Neuronal stem cell (in vitro differentiated cells): ENCODE measurements at regions not wholly inside any gene's neighbourhood (a gene's known extent, or its start where the extent isn't known, plus 50 kb on each side); places are given as distances from the start of the nearest gene placed in this dataset.

Experiments used
- DNase-seq: peaks from one replicate; pipeline ENCODE4 v3.0.0-alpha.2; 2013; ENCODE audit warnings: low spot score
- H2AFZ ChIP-seq: one replicate; pipeline ENCODE4 v1.6.1; 2013; ENCODE audit warnings: mild to moderate bottlenecking, low read length, inconsistent platforms
- H2AK5ac ChIP-seq: 2 replicates; pipeline ENCODE4 v1.6.1; 2013; ENCODE audit warnings: low read depth, mild to moderate bottlenecking, inconsistent platforms, low read length, moderate library complexity, mixed read lengths
- H2BK120ac ChIP-seq: 2 replicates; pipeline ENCODE4 v1.6.1; 2013; ENCODE audit warnings: low read depth, mild to moderate bottlenecking, inconsistent platforms, low read length, moderate library complexity, mixed read lengths
- H2BK12ac ChIP-seq: one replicate; pipeline ENCODE4 v1.6.1; 2013; ENCODE audit warnings: low read length, inconsistent platforms
- H2BK15ac ChIP-seq: 2 replicates; pipeline ENCODE4 v1.6.1; 2013; ENCODE audit warnings: mild to moderate bottlenecking, low read length, inconsistent platforms, mixed read lengths
- H2BK5ac ChIP-seq: one replicate; pipeline ENCODE4 v1.6.1; 2013; ENCODE audit warnings: inconsistent platforms, mild to moderate bottlenecking, low read length, moderate library complexity
- H3K14ac ChIP-seq: one replicate; pipeline ENCODE4 v1.6.1; 2013; ENCODE audit warnings: low read length, inconsistent platforms
- H3K18ac ChIP-seq: 2 replicates; pipeline ENCODE4 v1.6.1; 2013; ENCODE audit warnings: low read length, inconsistent platforms
- H3K23ac ChIP-seq: 2 replicates; pipeline ENCODE4 v1.6.1; 2013; ENCODE audit warnings: low read depth, mild to moderate bottlenecking, mixed read lengths, low read length, inconsistent platforms; ENCODE audit not compliant: poor library complexity
- H3K27ac ChIP-seq: replicated peaks from 3 replicates; pipeline ENCODE4 v1.5.1; 2013; ENCODE audit warnings: low read length, inconsistent platforms
- H3K27me3 ChIP-seq, 3 experiments: 2 replicates each; pipeline ENCODE4 v1.6.1; 2013; ENCODE audit warnings: low read length in 3 of 3, mild to moderate bottlenecking in 2 of 3, inconsistent platforms in 1 of 3, low read depth in 1 of 3, mixed read lengths in 1 of 3, moderate library complexity in 1 of 3; ENCODE audit not compliant: control insufficient read depth in 3 of 3, insufficient read depth in 3 of 3
- H3K36me3 ChIP-seq, 2 donors: replicated peaks in 1 of 2; 2 replicates each; pipeline ENCODE4 v1.6.1; 2013; ENCODE audit warnings: low read length in 2 of 2; ENCODE audit not compliant: control insufficient read depth in 2 of 2, insufficient read depth in 2 of 2
- H3K4ac ChIP-seq: 2 replicates; pipeline ENCODE4 v1.6.1; 2013; ENCODE audit warnings: inconsistent platforms, mild to moderate bottlenecking, low read length, moderate library complexity
- H3K4me1 ChIP-seq, 2 donors: 1 replicate in 1 of 2; 2 replicates in 1 of 2; pipeline ENCODE4 v1.6.1; 2013; ENCODE audit warnings: low read length in 2 of 2, low read depth in 1 of 2; ENCODE audit not compliant: control insufficient read depth in 2 of 2, insufficient read depth in 1 of 2
- H3K4me2 ChIP-seq: one replicate; pipeline ENCODE4 v1.6.1; 2013; ENCODE audit warnings: mild to moderate bottlenecking, low read length, inconsistent platforms; ENCODE audit not compliant: insufficient read depth, poor library complexity, severe bottlenecking
- H3K4me3 ChIP-seq, 2 donors: 2 replicates each; pipeline ENCODE4 v1.5.1; 2013; ENCODE audit warnings: low read length in 2 of 2, mild to moderate bottlenecking in 2 of 2, inconsistent platforms in 1 of 2, moderate library complexity in 1 of 2
- H3K79me1 ChIP-seq: one replicate; pipeline ENCODE4 v1.6.1; 2013; ENCODE audit warnings: low read depth, mild to moderate bottlenecking, inconsistent platforms, low read length, moderate library complexity
- H3K9ac ChIP-seq: one replicate; pipeline ENCODE4 v1.6.1; 2013; ENCODE audit warnings: mild to moderate bottlenecking, low read depth, low read length, inconsistent platforms; ENCODE audit not compliant: poor library complexity
- H3K9me3 ChIP-seq, 2 donors: replicated peaks in 1 of 2; 2 replicates each; pipeline versions ENCODE3 to v1.6.1; 2013; ENCODE audit warnings: low read length in 2 of 2, mild to moderate bottlenecking in 2 of 2, inconsistent platforms in 1 of 2, low read depth in 1 of 2, mixed read lengths in 1 of 2, moderate library complexity in 1 of 2; ENCODE audit not compliant: control insufficient read depth in 2 of 2, insufficient read depth in 1 of 2
- H4K8ac ChIP-seq: one replicate; pipeline ENCODE4 v1.6.1; 2013; ENCODE audit warnings: low read depth, mild to moderate bottlenecking, inconsistent platforms, low read length, moderate library complexity
- H4K91ac ChIP-seq: one replicate; pipeline ENCODE4 v1.6.1; 2013; ENCODE audit warnings: low read length, low read depth, mild to moderate bottlenecking, inconsistent platforms; ENCODE audit not compliant: poor library complexity
- WGBS, 2 donors: extraction: QIAGEN DNeasy Blood & Tissue Kit; methylation state at CpG; one replicate each; pipeline ENCODE4 v1.1.7; 2013; ENCODE audit warnings: missing lambda C conversion rate in 2 of 2, mixed read lengths in 1 of 2; ENCODE audit not compliant: insufficient read length in 2 of 2, insufficient replicate concordance in 1 of 2; ENCODE audit errors: extremely low coverage in 2 of 2; 5-methylcytosine and 5-hydroxymethylcytosine counted together

DNA sequence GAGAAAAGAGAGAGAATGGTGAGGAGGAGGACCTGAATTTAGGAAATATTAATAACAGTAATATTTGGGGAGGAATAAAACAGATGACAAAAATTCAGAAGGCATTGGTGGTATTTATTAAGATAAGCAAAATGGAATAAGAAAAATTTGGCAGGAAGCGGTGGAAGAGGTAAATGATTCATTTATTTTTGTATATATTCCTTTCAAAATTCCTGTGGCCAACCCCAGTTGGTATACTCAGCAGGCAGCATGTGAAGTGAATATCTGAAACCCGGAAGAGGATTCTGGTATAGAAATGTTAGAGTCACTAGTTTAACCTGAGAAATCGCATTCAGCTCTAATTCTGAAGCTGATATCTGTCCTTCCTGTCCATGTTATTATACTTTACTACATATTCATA is 792.0 kb downstream of the KCNJ2 start:
- Histone ChIP-seq H2BK12ac (no peak overlapping the region), H3K27ac (no peak overlapping the region), H3K79me1 (no peaks in the 10 kb centered on the region), H2BK5ac (no peak overlapping the region), H2AFZ (no peak overlapping the region), H3K4me1 (no peaks in the 10 kb centered on the region), H3K4ac (no peak overlapping the region), H3K4me3 (no peak overlapping the region), H2BK15ac (no peak overlapping the region), H3K9ac (no peak overlapping the region), H3K4me2 (no peak overlapping the region), H2BK120ac (no peak overlapping the region), H3K9me3 (peaks cover 0 to 2% of the 10 kb centered on the region in 2 donors), H3K23ac (no peak overlapping the region), H2AK5ac (no peak overlapping the region), H4K91ac (no peak overlapping the region), H4K8ac (no peak overlapping the region), H3K36me3 (no peaks in the 10 kb centered on the region), H3K18ac (no peak overlapping the region), H3K27me3 (no peaks in the 10 kb centered on the region), H3K14ac (no peak overlapping the region)
- DNase-seq, result no peak
- WGBS, 2 donors, result no CpG with 5 or more reads among the region's 3 CpGs

DNA sequence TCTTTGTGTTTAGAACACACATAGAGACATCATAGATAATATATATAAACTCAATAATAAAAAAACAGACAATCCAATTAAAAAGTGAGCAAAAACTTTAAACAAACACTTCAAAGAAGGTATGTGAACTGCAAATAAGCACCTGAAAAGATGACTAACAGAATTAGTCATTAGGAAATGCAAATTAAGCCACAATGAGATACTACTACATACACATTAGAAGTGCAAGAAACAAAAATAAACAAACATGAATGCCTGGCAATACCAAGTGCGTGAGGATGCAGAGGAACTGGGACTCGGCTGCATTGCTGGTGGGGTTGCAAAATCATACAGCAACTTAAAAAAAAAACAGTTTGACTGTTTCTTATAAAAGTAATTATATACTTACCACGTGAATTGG is 799.0 kb downstream of the KCNJ2 start:
- H4K91ac ChIP-seq, result no peak overlapping the region
- no peak overlapping the region for H2BK12ac ChIP-seq
- H3K4me1 ChIP-seq, result no peaks in the 10 kb centered on the region
- no peak overlapping the region for H4K8ac ChIP-seq
- H2AK5ac ChIP-seq, result no peak overlapping the region
- H3K4me3 ChIP-seq, result no peak overlapping the region
- H2AFZ ChIP-seq, result no peak overlapping the region
- H3K18ac ChIP-seq, result no peak overlapping the region
- no CpG with 5 or more reads among the region's 3 CpGs for WGBS, 2 donors
- H3K14ac ChIP-seq, result no peak overlapping the region
- H3K4ac ChIP-seq, result no peak overlapping the region
- no peak overlapping the region for H2BK5ac ChIP-seq
- no peaks in the 10 kb centered on the region for H3K36me3 ChIP-seq
- H2BK15ac ChIP-seq, result no peak overlapping the region
- H3K27ac ChIP-seq, result no peak overlapping the region
- no peak overlapping the region for H2BK120ac ChIP-seq
- DNase-seq, result no peak
- no peak overlapping the region for H3K4me2 ChIP-seq
- no peak overlapping the region for H3K23ac ChIP-seq
- no peaks in the 10 kb centered on the region for H3K27me3 ChIP-seq
- no peaks in the 10 kb centered on the region for H3K79me1 ChIP-seq
- H3K9ac ChIP-seq, result no peak overlapping the region
- H3K9me3 ChIP-seq, result peaks cover 0 to 2% of the 10 kb centered on the region in 2 donors

DNA sequence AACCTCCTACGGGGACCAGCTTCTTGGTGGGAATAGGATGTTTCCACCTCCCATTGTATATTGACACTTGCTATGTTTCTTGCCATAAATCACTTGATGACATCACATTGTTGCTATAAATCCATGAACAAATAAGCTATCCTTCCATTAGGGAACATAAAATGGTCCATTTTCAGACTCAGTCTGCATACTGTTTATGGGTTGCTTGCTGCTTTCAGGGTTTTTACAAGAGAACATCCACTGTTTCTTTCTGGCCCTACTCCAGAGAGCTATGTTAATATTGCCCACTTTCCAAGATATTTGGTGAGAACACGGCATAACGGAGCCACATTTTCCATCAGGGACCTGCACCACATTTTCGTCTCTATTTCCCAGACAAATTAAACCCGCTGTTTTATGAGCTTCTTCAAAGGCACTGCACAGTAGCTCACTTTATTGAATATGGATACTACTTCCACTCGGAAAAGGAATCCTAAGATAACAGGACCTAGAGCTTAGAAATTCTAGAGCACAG is 800.2 kb downstream of the KCNJ2 start:
- Histone ChIP-seq H4K91ac (no peak overlapping the region), H3K9me3 (peaks cover 0 to 2% of the 10 kb centered on the region in 2 donors), H3K14ac (no peak overlapping the region), H2BK15ac (no peak overlapping the region), H3K18ac (no peak overlapping the region), H2BK12ac (no peak overlapping the region), H3K4ac (no peak overlapping the region), H3K4me2 (no peak overlapping the region), H2AFZ (no peak overlapping the region), H2AK5ac (no peak overlapping the region), H3K4me3 (no peak overlapping the region), H2BK120ac (no peak overlapping the region), H3K4me1 (no peaks in the 10 kb centered on the region), H2BK5ac (no peak overlapping the region), H3K9ac (no peak overlapping the region), H3K79me1 (no peaks in the 10 kb centered on the region), H3K27ac (no peak overlapping the region), H3K27me3 (no peaks in the 10 kb centered on the region), H3K23ac (no peak overlapping the region), H4K8ac (no peak overlapping the region), H3K36me3 (no peaks in the 10 kb centered on the region)
- WGBS, 2 donors, result no CpG with 5 or more reads among the region's 6 CpGs
- DNase-seq, result no peak

DNA sequence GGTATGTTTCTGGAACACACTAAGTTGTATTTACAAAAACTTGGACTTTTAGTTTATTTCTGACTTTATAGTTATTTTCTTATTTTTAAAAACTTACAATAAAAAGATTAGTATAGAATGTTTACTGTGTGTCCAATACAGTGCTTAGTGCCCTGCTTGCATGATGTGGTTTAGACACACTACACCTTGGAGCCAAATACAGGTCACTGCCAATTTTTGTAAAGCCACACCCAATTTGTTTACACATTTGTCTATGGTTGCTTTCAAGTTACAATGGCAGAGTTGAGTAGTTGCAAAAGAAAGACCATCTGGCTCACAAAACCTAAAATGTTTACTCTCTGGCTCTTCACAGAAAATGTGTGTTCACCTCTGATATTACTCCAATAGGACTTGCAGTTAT is 807.1 kb downstream of the KCNJ2 start:
- Histone ChIP-seq H3K4me3 (no peak overlapping the region), H3K4ac (no peak overlapping the region), H2BK120ac (no peak overlapping the region), H3K18ac (no peak overlapping the region), H3K79me1 (no peaks in the 10 kb centered on the region), H4K91ac (no peak overlapping the region), H4K8ac (no peak overlapping the region), H3K4me1 (no peaks in the 10 kb centered on the region), H3K9ac (no peak overlapping the region), H2AK5ac (no peak overlapping the region), H3K4me2 (no peak overlapping the region), H3K36me3 (no peaks in the 10 kb centered on the region), H3K14ac (no peak overlapping the region), H3K9me3 (no peaks in the 10 kb centered on the region), H3K23ac (no peak overlapping the region), H3K27ac (no peak overlapping the region), H2BK5ac (no peak overlapping the region), H2BK12ac (no peak overlapping the region), H2BK15ac (no peak overlapping the region), H3K27me3 (no peaks in the 10 kb centered on the region), H2AFZ (no peak overlapping the region)
- DNase-seq, result no peak
